H7 (cell line): ENCODE measurements at regions not wholly inside any gene's neighbourhood (a gene's known extent, or its start where the extent isn't known, plus 50 kb on each side); places are given as distances from the start of the nearest gene placed in this dataset.
A peak's percentile ranks its signal among the peaks of the same experiment; 100 is the strongest.

Experiments
- DNase-seq: peaks from one replicate; pipeline ENCODE4 v3.0.0; 2012
- H3K27me3 ChIP-seq: 2 replicates; pipeline ENCODE4 v1.6.0; 2011; ENCODE audit warnings: mild to moderate bottlenecking, low read length; ENCODE audit not compliant: control insufficient read depth, insufficient read depth
- H3K36me3 ChIP-seq: replicated peaks from 2 replicates; pipeline ENCODE4 v1.5.1; 2011; ENCODE audit warnings: low read length; ENCODE audit not compliant: control insufficient read depth, insufficient read depth
- H3K4me3 ChIP-seq: 2 replicates; pipeline ENCODE4 v1.5.1; 2011; ENCODE audit warnings: low read depth, mild to moderate bottlenecking, control low read depth, low read length, moderate library complexity; ENCODE audit not compliant: insufficient read depth

DNA sequence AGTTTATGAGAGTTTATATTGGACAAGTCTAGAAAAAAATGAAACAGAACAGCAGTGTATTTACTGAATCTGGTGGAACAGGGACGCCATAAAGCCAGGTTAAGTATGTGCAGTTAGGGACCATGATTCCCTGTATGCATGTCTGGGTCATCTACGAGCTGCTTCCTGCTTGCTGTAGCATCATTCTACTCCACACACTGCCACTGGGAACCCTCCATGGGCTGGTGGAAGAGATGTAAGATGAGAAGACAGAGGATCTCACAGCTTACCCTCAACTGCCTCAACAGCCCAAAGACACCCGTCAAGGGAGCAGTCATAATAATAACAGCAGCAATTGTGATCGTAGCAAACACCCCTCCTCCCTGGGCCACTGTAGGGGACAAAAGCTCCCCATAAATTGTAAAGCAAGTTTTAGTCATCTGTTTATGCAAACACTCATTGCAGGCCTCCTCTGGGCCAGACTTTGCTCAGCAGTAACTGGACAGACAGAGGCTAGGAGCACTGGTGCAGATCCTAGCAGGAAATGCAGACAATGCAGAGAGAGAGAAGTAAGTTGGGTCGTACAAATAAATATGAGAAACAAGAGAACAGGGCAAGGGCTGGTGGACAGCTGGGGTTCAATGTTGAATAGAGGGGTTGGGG is 188.0 kb downstream of the SOX9 start:
- Histone ChIP-seq H3K4me3 (no peak overlapping the region), H3K36me3 (no peaks in the 10 kb centered on the region), H3K27me3 (no peaks in the 10 kb centered on the region)
- DNase-seq, result no peak

DNA sequence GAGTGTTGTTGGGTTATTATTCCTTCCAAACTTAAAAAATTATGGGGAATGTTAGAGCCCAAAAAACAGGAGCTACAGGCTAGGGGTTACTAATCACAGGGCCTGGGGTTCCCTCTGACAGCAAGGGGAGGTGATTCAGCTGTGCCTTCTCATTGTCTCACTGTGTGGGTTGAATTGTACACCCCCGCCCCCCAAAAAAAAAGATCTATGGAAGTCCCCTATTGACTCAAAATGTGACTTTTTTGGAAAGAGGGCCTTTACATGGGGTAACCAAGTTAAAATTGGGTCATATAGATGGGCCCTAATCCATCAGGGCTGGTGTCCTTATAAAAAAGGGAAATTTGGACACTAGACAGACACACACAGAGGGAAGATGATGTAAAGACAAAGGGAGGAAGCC is 190.2 kb downstream of the SOX9 start:
- DNase-seq, result no peak
- no peaks in the 10 kb centered on the region for H3K36me3 ChIP-seq
- no peaks in the 10 kb centered on the region for H3K27me3 ChIP-seq
- H3K4me3 ChIP-seq, result no peak overlapping the region

DNA sequence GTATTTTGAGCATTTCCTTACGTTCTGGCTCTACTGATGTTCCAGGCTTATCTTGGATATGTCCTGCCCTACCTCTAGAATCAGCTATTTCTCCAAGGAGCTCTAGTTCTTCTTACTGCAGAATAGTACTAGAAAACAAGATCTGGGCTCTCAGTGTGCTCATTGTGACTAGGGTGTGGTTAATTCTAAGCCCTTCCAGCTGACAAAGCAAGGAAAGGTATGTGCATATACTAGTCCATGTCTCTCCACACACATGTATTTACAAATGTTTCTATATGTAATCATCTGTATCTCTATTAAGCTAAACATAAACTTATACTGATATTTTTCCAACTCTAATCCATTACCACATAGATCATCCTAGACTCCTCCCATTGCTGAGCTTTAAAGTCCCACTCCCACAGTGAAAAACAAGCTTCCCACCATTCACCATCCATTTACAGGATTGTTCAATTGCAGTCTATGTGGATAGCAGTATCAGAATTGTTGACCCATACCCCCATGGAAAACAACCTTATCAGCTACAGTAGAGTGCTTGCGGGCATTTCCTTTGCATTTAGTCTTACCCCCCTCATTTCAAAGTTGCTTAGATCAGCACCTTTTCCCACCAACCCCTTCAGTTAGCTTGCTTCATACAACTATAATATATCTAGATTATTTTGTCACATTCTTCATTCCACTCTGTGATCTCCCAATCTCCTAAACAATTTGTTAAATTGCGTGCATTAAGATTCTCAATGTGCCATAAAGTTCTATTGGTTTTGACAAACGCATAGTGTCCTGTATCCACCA is 194.5 kb downstream of the SOX9 start:
- DNase-seq, result no peak
- Histone ChIP-seq H3K27me3 (no peaks in the 10 kb centered on the region; the same call in 1 of the 2 replicates), H3K4me3 (no peak overlapping the region), H3K36me3 (no peaks in the 10 kb centered on the region)

DNA sequence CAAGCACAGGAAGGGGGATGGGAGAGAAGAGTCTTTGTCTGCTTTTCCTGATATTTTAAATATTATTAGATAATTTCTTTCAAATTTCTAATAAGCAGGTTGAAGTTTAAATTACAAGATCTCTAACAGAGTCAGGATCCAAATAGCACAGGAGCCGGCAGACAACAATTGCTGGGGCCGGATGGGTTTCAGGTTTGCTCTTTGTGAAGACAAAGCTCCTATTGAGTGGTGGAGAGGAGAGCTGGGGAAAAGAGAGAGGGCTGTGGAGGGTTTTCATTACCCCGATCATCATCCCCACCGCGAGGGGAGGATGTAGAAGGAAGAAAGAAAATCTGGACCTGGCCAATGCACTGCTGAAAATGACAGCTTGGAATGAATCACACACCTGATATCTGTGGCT is 197.3 kb downstream of the SOX9 start:
- H3K36me3 ChIP-seq, result no peaks in the 10 kb centered on the region
- H3K4me3 ChIP-seq, result no peak overlapping the region
- H3K27me3 ChIP-seq, result no peaks in the 10 kb centered on the region; the same call in 1 of the 2 replicates
- DNase-seq, result no peak

DNA sequence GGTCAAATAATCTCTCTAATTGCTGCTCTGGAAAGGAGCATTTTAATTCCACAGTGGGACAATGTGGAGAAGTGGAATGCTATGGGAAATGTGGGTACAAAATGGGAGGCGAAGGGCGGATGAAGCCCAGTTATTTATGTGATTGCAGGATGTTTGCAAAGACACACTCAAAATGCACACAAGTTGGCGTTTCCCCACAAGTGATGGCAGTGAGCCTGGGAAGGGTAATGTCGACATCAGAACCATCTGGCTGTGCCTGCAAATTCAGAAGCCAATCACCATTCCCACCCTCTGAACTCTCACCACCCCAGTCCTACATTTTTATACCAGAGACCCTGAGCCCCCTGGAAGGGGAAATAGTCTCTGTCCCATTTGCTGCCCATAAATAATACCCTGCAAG is 201.1 kb downstream of the SOX9 start:
- Histone ChIP-seq H3K27me3 (no peaks in the 10 kb centered on the region; the same call in 1 of the 2 replicates), H3K4me3 (no peak overlapping the region), H3K36me3 (no peaks in the 10 kb centered on the region)
- no peak for DNase-seq

DNA sequence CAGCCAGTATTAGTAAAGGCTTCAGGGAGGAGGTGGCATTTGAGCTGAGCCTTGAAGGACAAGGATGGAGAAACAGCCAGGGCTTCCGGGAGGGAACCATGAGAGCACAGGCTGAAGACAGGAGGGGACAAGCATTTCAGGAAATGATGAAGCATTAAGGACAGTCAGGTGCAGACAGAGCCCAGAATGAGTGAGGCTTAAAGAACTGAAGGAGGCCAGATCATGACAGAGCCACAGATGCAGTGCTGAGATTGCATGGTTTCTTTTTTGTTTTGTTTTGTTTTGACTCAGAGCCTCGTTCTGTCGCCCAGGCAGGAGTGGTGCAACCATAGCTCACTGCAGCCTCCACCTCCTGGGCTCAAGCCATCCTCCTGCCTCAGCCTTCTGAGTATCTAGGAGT is 211.5 kb downstream of the SOX9 start:
- DNase-seq, result no peak
- H3K36me3 ChIP-seq, result no peaks in the 10 kb centered on the region
- peaks cover 1% of the 10 kb centered on the region; the same call in 1 of the 2 replicates for H3K27me3 ChIP-seq
- no peak overlapping the region for H3K4me3 ChIP-seq

DNA sequence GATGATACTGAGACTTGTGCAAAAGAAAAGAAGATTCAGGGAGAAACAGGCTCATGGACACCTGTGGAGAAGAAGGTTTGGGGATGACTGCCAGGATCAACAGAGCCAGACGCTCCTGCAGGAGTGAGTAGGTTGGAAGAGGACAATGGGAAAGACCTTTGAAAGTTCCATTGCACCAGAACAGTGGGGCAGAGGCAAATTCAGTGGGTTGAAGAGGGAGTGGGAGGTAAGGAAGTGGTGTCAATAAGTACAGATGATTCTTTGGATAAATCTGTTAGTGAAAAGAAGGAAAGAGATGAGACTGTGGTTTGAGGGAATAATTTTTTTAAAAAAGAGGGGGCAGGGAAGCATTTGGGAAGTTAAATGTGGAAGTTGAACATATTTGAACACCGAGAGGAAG is 212.8 kb downstream of the SOX9 start:
- Histone ChIP-seq H3K4me3 (no peak overlapping the region), H3K36me3 (no peaks in the 10 kb centered on the region), H3K27me3 (peaks cover 1% of the 10 kb centered on the region; the same call in 1 of the 2 replicates)
- no peak for DNase-seq

DNA sequence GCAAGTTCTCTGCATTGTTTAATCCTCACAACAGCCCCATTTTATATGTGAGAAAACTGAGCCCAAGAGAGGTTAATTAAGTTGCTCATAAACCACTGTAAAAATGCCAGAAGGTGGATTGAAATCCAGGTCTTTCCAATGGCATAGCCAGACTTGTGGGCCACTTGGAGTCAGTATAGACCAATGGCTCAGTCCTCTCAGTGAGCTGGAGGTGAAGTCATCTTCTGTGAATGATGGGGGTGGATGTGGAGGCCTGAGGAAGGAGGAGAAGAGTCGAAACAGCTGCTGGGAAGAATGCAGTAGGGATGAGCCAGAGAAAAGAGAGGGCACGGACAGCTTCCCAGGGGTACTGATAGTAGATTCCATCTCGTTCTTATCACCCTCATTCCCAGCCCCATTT is 213.4 kb downstream of the SOX9 start:
- DNase-seq, result no peak
- no peak overlapping the region for H3K4me3 ChIP-seq
- H3K36me3 ChIP-seq, result no peaks in the 10 kb centered on the region
- peaks cover 1% of the 10 kb centered on the region; the same call in 1 of the 2 replicates for H3K27me3 ChIP-seq

DNA sequence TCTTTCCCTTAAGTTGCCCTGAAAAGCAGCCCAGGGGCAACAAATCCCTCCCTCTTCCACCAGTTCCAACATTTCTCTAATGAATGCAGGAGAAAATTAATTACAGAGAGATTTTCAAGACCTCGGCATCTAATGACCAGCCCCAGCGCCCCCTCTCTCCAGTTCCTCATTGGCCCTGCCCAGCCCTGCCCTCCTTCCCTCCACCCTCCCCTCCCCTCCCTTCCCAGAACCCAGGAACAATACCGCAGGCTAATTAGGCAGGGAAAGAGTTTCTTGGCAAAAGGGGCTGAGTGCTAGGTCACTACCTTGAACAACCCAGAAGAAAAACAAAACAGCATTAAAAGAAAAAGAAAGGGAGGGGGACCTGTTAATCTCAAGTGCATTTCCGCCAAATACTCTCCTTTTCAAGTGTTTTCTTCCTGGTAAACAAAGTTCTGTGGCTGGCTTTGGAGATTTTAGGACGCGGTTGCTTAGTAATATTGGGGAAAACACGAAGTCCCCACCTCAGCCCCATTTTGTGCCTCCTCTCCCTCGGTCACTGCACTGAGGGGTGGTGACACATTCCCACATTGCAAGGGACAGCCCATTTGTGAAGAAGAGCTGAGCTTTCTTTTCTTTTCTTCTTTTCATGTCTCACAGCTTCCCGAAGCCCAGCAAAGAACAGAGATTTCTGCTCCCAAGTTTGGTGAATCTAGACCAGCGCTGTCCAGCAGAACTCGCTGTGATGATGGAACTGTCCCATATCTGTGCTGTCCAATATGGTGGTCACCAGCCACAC is 215.4 kb downstream of the SOX9 start:
- Histone ChIP-seq H3K4me3 (no peak overlapping the region), H3K27me3 (peaks cover 1% of the 10 kb centered on the region; the same call in 1 of the 2 replicates), H3K36me3 (no peaks in the 10 kb centered on the region)
- DNase-seq, result peak; percentile 77

DNA sequence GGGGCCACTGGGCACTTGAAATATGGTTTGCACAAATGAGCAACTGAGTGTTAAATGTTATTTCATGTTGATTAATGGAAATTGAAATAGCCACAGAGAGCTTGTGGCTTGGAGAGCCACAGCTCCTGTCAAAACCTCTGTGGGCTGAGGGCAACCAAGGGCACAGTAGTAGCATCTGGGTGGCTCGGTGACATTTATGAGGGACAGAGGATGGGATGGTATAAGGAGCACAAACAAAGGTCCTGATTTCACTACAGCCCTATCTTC is 215.9 kb downstream of the SOX9 start:
- no peaks in the 10 kb centered on the region for H3K36me3 ChIP-seq
- H3K27me3 ChIP-seq, result peaks cover 1% of the 10 kb centered on the region
- H3K4me3 ChIP-seq, result no peak overlapping the region
- DNase-seq, result no peak

DNA sequence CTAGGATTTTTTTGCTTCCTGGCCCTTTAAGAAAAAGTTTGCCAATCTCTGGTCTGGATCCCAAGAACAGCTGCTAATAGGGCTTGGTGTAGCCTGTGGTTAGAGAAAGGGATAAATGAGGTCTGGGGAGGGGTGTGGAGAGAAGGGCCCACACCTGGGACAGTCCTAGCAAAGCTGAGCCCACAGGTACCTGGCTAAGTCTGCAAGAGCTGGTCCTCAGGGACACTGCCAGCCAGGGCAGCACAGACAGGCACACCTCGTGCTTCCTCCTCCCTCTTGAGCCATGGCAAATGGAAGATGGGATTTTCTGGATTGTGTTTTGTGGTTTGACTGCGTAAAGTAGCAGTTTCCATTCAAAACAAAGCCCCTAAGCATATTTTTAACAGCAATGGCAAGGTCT is 217.5 kb downstream of the SOX9 start:
- DNase-seq, result no peak
- peaks cover 1% of the 10 kb centered on the region for H3K27me3 ChIP-seq
- H3K36me3 ChIP-seq, result no peaks in the 10 kb centered on the region
- no peak overlapping the region for H3K4me3 ChIP-seq

DNA sequence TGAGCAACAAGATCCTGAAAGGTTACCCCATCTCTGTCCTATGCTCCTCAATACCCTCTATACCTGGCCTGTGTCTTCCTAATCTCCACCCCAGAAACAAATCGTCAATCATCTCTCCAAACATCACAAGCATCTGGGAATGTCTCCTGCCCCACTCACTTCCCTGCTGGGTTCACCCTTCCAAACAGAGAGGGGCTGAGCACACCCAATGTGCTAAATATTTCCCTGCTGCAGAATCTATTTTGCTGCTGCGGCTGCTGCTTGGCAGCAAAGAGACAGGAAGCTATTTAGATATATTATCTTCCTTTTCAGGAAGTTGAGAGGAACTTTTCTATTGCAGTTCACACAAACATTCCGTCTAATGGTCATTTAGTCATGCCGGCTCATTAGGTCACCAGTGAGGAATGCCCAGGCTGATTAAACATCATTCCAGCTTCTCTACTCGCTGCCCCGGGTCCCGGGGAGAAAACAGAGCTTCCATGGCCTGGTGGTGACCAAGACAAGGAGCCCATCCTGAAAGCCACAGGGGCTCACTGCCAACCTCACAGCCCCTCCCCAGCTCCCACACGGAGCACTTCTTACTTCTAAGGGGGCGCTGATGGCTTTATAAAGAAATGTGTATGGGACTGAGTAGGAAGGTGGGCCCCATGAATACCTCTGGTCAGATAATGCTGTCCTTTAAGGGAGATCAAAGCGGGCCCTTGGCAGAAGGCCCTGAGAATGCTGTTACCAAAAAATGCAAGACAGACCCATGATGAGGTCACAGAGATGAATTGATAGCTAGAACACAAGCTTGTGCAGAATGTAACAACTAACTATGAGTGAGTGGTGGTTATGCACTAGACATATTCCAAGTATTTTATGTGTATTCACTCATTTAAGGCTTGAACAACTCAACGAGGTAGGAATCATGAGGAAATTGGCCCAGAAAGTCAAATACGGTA is 218.3 kb downstream of the SOX9 start:
- H3K4me3 ChIP-seq, result no peak overlapping the region
- DNase-seq, result no peak
- peaks cover 1% of the 10 kb centered on the region for H3K27me3 ChIP-seq
- no peaks in the 10 kb centered on the region for H3K36me3 ChIP-seq

DNA sequence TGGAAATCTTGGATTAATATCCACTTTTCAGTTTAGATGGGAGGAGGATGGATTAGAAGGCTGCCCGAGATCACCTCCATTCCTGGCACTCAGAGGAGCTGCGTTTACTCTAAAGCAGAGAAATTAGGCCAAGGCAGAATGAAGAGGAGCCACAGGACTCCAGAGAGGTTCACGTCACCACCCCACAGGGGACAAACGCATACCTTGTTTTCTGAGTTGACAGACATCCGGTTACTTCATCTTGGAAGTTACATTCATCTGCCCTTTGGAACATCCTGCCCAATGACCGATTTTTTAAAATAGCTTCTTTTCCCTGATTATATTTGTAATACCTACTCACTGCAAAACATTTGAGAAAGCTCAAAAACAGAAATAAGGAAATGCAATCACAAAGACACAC is 220.0 kb downstream of the SOX9 start:
- DNase-seq, result no peak
- H3K27me3 ChIP-seq, result no peaks in the 10 kb centered on the region; the same call in 1 of the 2 replicates
- no peak overlapping the region for H3K4me3 ChIP-seq

DNA sequence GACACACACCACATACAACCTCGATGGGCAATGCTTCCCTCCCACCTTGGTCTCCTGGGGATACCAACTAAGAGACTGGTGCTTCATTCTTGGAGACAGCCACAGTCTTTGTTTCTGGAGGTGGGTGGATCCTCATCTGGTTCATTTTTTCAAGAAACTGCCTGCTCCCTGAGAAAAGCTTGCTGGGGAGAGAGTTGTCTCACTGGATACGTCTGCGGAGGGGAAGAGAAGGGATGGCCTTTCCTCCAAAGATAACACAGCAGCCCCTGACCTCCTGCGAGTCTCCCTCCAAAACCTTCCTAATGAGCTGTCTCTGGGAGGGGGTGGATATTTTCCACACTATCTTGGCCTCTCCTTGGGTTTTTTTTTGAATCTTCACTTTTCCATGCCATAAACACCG is 221.2 kb downstream of the SOX9 start:
- no peak overlapping the region for H3K4me3 ChIP-seq
- H3K36me3 ChIP-seq, result no peaks in the 10 kb centered on the region
- DNase-seq, result no peak
- H3K27me3 ChIP-seq, result no peaks in the 10 kb centered on the region; the same call in 1 of the 2 replicates

More for the DNA sequence above, 220.0 kb downstream of the SOX9 start:
- no peaks in the 10 kb centered on the region for H3K36me3 ChIP-seq
